Bronchial epithelial cell (primary cell): ENCODE measurements at regions not wholly inside any gene's neighbourhood (a gene's known extent, or its start where the extent isn't known, plus 50 kb on each side); places are given as distances from the start of the nearest gene placed in this dataset.
"Not testable (repeated sequence)": the region's sequence is repeated elsewhere in the genome, so short reads cannot be mapped to it uniquely, and the experiment has no call there.

Experiments used
- DNase-seq: peaks from one replicate; pipeline ENCODE4 v3.0.0-alpha.2; 2010; ENCODE audit warnings: low read depth
- FAIRE-seq: peaks from 2 replicates; lab custom pipeline; 2011; peaks lifted over from hg19 to GRCh38; lab: Jason Lieb, UNC
- H3K27me3 ChIP-seq: 2 replicates; pipeline ENCODE4 v1.5.1; 2011; ENCODE audit warnings: low read length; ENCODE audit not compliant: control insufficient read depth, insufficient read depth
- H3K36me3 ChIP-seq: 2 replicates; pipeline ENCODE4 v1.5.1; 2011; ENCODE audit warnings: low read length; ENCODE audit not compliant: control insufficient read depth, insufficient read depth
- H3K4me3 ChIP-seq: 2 replicates; pipeline ENCODE4 v1.5.1; 2011; ENCODE audit warnings: mild to moderate bottlenecking, low read depth, low read length, control low read depth
- TF ChIP-seq, protein P1 (sequence below): IDR thresholded peaks from 2 replicates; pipeline ENCODE4 v1.5.1; 2011; ENCODE audit warnings: mild to moderate bottlenecking, moderate library complexity, low read length, control low read depth, inconsistent platforms; ENCODE audit not compliant: insufficient read depth, severe bottlenecking

DNA sequence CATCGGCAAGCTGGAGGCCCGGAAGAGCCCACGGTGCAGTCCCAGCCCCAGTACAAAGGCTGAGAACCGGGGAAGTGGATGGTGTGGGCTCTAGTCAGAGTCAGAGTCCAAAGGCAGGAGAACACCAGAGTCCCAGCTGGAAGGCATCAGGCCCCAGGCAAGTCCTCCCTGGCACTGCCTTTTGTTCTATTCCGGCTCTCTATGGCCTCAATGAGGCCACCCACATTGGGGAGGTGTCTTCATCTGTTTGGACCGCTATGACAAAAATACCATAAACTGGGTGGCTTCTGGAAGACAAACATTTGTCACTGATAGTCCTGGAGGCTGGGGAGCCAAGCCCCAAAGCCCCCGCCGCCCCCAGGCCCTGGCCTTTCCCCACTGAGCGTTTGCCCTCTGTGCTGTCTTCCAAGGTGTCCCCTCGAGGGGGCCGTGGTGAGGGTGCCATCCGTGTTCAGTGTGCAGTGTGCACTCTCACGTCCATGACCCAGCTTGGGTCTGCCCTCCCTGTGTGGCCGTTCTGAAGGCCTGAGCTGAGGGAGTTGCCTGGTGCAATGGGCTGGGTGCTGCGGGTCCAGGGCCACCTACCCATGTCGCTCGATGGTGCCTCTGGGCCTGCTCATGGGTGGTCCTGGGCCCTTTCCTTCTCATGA lies 99.1 kb upstream of the PPP1R26 start:
- FAIRE-seq (no peak), DNase-seq (no peak)
- Histone ChIP-seq H3K36me3 (no peaks in the 10 kb centered on the region), H3K27me3 (no peaks in the 10 kb centered on the region), H3K4me3 (no peak overlapping the region)
- TF ChIP-seq, protein P1, sequence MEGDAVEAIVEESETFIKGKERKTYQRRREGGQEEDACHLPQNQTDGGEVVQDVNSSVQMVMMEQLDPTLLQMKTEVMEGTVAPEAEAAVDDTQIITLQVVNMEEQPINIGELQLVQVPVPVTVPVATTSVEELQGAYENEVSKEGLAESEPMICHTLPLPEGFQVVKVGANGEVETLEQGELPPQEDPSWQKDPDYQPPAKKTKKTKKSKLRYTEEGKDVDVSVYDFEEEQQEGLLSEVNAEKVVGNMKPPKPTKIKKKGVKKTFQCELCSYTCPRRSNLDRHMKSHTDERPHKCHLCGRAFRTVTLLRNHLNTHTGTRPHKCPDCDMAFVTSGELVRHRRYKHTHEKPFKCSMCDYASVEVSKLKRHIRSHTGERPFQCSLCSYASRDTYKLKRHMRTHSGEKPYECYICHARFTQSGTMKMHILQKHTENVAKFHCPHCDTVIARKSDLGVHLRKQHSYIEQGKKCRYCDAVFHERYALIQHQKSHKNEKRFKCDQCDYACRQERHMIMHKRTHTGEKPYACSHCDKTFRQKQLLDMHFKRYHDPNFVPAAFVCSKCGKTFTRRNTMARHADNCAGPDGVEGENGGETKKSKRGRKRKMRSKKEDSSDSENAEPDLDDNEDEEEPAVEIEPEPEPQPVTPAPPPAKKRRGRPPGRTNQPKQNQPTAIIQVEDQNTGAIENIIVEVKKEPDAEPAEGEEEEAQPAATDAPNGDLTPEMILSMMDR, result no peak

DNA sequence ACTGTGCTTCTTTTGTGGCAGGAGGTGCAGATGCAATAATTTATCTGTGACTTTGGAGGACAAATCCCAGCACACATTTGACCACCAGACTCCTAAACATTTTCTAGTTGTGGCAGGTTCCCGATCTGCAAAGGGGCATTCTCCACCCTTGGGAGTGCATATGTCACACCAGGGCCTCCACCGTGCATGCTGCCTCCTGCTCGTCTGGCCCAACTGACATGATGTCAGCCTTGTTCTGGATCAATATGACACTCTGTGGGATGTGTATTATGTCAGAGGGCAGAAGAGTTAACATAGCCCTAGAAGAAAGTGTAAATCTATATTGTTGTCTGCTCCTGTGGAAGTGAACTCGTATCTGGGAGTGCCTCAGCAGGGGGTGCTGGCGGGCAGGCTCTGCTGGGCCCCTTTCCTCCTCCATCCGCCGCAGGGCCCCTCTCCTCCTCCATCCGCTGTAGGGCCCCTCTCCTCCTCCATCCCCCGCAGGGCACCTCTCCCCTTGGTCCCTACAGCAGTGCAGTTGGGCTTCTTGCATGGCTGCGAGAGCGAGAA lies 97.7 kb upstream of the PPP1R26 start:
- Histone ChIP-seq H3K4me3 (no peak overlapping the region), H3K36me3 (no peaks in the 10 kb centered on the region), H3K27me3 (no peaks in the 10 kb centered on the region)
- FAIRE-seq, result no peak
- TF ChIP-seq, protein P1, result no peak
- DNase-seq, result no peak

DNA sequence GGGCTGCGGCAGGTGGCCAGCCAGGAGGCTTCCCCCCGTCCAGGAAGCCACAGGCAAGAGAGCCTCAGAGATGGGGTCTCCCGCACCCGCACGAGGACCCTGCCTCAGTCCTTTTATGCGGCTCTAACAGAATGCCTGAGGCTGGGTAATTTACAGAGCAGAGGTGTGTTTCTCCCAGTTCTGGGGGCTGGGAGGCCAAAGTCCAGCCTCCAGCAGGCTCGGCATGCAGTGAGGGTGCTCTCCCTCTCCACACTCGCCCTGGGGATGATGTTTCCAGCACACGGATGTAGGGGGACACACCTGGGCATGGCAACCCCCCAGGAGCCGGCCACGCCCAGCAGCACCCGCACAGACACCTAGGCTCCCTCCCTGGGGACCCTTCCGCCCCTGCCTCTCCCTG lies 95.4 kb upstream of the PPP1R26 start:
- no peaks in the 10 kb centered on the region for H3K36me3 ChIP-seq
- no peak overlapping the region for H3K4me3 ChIP-seq
- DNase-seq, result no peak
- H3K27me3 ChIP-seq, result no peaks in the 10 kb centered on the region
- TF ChIP-seq, protein P1, result no peak
- no peak for FAIRE-seq

DNA sequence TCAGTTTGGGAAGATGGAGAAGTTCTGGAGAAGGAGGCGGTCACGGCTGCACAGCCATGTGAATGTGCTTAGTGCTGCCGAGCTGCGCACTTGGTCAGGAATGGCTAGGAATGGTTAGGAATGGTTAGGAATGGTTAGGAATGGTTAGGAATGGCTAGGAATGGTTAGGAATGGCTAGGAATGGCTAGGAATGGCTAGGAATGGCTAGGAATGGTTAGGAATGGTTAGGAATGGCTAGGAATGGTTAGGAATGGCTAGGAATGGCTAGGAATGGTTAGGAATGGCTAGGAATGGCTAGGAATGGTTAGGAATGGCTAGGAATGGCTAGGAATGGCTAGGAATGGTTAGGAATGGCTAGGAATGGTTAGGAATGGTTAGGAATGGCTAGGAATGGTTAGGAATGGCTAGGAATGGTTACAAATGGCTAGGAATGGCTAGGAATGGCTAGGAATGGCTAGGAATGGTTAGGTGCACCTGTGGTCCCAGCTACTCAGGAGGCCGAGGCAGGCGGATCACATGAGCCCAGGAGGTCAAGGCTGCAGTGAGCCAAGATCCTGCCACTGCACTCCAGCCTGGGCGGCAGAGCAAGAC lies 94.7 kb upstream of the PPP1R26 start:
- H3K4me3 ChIP-seq, H3K36me3 ChIP-seq, H3K27me3 ChIP-seq, FAIRE-seq, DNase-seq: not testable (repeated sequence)

DNA sequence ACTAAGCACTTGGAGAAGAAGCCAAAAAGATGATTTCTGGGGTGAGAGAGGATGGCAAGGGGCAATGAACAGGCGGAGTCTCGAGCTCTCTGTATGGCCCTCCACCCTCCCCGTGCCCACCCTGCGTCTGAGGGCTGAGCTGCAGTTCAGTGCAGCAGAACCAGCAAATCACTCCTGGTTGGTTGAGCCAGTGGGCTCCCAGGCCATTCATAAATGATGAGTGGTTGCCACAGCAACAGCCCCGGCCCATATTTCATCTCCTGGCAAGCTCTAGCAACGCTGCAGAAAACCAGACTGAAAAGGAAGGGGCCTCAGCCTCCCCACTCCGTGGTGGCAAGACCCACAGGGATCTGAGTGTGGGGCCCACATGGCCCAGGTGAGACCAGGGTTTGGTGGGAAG lies 93.8 kb upstream of the PPP1R26 start:
- FAIRE-seq (no peak), DNase-seq (no peak)
- TF ChIP-seq, protein P1, result no peak
- H3K36me3 ChIP-seq, result no peaks in the 10 kb centered on the region
- no peak overlapping the region for H3K4me3 ChIP-seq
- H3K27me3 ChIP-seq, result no peaks in the 10 kb centered on the region

DNA sequence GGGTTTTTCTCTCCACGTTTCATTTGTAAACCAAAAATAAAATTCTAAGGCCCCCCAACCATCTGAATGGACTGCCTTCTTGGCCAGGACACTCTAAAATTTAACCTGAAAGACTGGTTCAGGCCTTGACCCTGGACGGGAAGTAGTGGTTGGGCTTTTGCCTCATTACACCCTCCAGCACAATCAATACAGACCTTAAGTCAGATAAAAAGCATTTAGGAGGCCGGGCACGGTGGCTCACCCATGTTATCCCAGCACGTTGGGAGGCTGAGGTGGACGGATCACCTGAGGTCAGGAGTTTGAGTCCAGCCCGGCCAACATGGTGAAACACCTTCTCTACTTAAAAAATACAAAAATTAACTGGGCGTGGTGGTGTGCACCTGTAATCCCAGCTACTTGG lies 91.6 kb upstream of the PPP1R26 start:
- TF ChIP-seq, protein P1, result no peak
- no peaks in the 10 kb centered on the region for H3K27me3 ChIP-seq
- no peak overlapping the region for H3K4me3 ChIP-seq
- no peak for DNase-seq
- FAIRE-seq, result no peak
- H3K36me3 ChIP-seq, result no peaks in the 10 kb centered on the region
